Keratinocyte (primary cell): ENCODE measurements at regions not wholly inside any gene's neighbourhood (a gene's known extent, or its start where the extent isn't known, plus 50 kb on each side); places are given as distances from the start of the nearest gene placed in this dataset.
A peak's percentile ranks its signal among the peaks of the same experiment; 100 is the strongest.

Experiments used
- DNase-seq: peaks from one replicate; pipeline ENCODE4 v3.0.0-alpha.2; 2011; ENCODE audit warnings: low read depth, missing footprints, low spot score
- FAIRE-seq: peaks from 2 replicates; lab custom pipeline; 2011; peaks lifted over from hg19 to GRCh38; lab: Jason Lieb, UNC
- H2AFZ ChIP-seq: 2 replicates; pipeline ENCODE4 v1.6.0; 2012; ENCODE audit warnings: low read length, control low read depth, inconsistent platforms; ENCODE audit not compliant: control insufficient read depth
- H3K27ac ChIP-seq: 2 replicates; pipeline ENCODE4 v1.5.1; 2011; ENCODE audit warnings: low read length; ENCODE audit not compliant: control insufficient read depth, insufficient read depth
- H3K27me3 ChIP-seq: 3 replicates; pipeline ENCODE4 v1.6.0; 2011; ENCODE audit warnings: low read length; ENCODE audit not compliant: control insufficient read depth, insufficient read depth; ENCODE audit errors: extremely low read depth
- H3K36me3 ChIP-seq, 2 experiments: 2 replicates in 1 of 2; 3 replicates in 1 of 2; pipeline ENCODE4 v1.5.1; 2011; ENCODE audit warnings: low read length in 2 of 2, mild to moderate bottlenecking in 1 of 2; ENCODE audit not compliant: control insufficient read depth in 2 of 2, insufficient read depth in 2 of 2; ENCODE audit errors: extremely low read depth in 1 of 2
- H3K4me1 ChIP-seq: 3 replicates; pipeline ENCODE4 v1.5.1; 2011; ENCODE audit warnings: low read length; ENCODE audit not compliant: control insufficient read depth, insufficient read depth; ENCODE audit errors: extremely low read depth
- H3K4me2 ChIP-seq: 3 replicates; pipeline ENCODE4 v1.6.0; 2011; ENCODE audit warnings: low read depth, low read length; ENCODE audit not compliant: control insufficient read depth, insufficient read depth; ENCODE audit errors: extremely low read depth
- H3K4me3 ChIP-seq, 3 experiments: fragments of 200-600 bp in 1 of 3; sonication (generic) in 1 of 3; 2 replicates in 2 of 3; 3 replicates in 1 of 3; pipeline ENCODE4 v1.5.1; 2011 to 2016; ENCODE audit warnings: low read length in 3 of 3, mild to moderate bottlenecking in 3 of 3, control low read depth in 2 of 3, inconsistent platforms in 1 of 3, low read depth in 1 of 3, mixed read lengths in 1 of 3, mixed run types in 1 of 3, moderate library complexity in 1 of 3; ENCODE audit not compliant: control insufficient read depth in 2 of 3, insufficient read depth in 2 of 3; ENCODE audit errors: extremely low read depth in 1 of 3
- H3K79me2 ChIP-seq: 2 replicates; pipeline ENCODE4 v1.6.0; 2012; ENCODE audit warnings: low read length; ENCODE audit not compliant: control insufficient read depth, insufficient read depth
- H3K9ac ChIP-seq: 3 replicates; pipeline ENCODE4 v1.6.0; 2011; ENCODE audit warnings: low read length; ENCODE audit not compliant: control insufficient read depth, insufficient read depth; ENCODE audit errors: extremely low read depth
- H3K9me1 ChIP-seq: 3 replicates; pipeline ENCODE4 v1.6.0; 2011; ENCODE audit warnings: low read length; ENCODE audit not compliant: control insufficient read depth, insufficient read depth; ENCODE audit errors: extremely low read depth
- H3K9me3 ChIP-seq: 2 replicates; pipeline ENCODE4 v1.5.1; 2012; ENCODE audit warnings: low read depth, low read length; ENCODE audit not compliant: control insufficient read depth
- H4K20me1 ChIP-seq: 3 replicates; pipeline ENCODE4 v1.6.0; 2011; ENCODE audit warnings: low read length; ENCODE audit not compliant: control insufficient read depth, insufficient read depth; ENCODE audit errors: extremely low read depth
- EZH2 ChIP-seq: IDR thresholded peaks from one replicate; pipeline ENCODE4 v1.6.1; 2012; ENCODE audit warnings: inconsistent platforms, mild to moderate bottlenecking, low read length, moderate library complexity
- dilution Hi-C: fragments of 300-500 bp; cut with MboI; formaldehyde crosslinking; loops from one replicate; pipeline ENCODE4 v1.7.0; 2020; ENCODE audit warnings: low sequenced_read_pairs; ENCODE audit not compliant: extremely low pct_ligation_motif_present
- TF ChIP-seq, protein P1 (sequence below), 3 experiments: IDR thresholded peaks in 1 of 3; conservative IDR thresholded peaks in 1 of 3; optimal IDR thresholded peaks in 1 of 3; 2 replicates in 2 of 3; 3 replicates in 1 of 3; pipeline versions ENCODE3 to v1.5.1; 2011; ENCODE audit warnings: low read length in 3 of 3, mild to moderate bottlenecking in 3 of 3, moderate library complexity in 2 of 3, control low read depth in 1 of 3, inconsistent platforms in 1 of 3; ENCODE audit not compliant: insufficient read depth in 2 of 3; ENCODE audit errors: extremely low read depth in 1 of 3

DNA sequence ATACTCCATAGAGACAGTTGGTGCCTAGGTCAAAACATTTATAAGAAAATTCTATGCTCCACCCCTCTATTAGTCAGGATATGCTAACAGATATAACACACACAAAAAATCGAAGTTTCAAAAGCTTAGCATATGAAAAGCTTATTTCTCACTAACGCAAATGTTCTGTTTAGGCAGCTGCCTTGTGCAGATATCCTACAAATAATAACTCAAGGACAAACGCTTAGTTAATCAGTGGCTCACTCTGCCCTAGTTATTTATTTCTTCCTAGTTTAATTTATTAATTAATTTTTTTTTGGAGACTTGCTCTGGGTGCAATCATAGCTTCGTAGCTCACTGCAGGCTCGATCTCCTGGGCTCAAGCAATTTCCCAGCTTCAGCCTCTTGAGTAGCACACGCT, 259.7 kb upstream of the GPC6 start:
- FAIRE-seq: no peak
- no peak overlapping the region for H3K4me3 ChIP-seq
- no peak for TF ChIP-seq EZH2
- TF ChIP-seq, protein P1, sequence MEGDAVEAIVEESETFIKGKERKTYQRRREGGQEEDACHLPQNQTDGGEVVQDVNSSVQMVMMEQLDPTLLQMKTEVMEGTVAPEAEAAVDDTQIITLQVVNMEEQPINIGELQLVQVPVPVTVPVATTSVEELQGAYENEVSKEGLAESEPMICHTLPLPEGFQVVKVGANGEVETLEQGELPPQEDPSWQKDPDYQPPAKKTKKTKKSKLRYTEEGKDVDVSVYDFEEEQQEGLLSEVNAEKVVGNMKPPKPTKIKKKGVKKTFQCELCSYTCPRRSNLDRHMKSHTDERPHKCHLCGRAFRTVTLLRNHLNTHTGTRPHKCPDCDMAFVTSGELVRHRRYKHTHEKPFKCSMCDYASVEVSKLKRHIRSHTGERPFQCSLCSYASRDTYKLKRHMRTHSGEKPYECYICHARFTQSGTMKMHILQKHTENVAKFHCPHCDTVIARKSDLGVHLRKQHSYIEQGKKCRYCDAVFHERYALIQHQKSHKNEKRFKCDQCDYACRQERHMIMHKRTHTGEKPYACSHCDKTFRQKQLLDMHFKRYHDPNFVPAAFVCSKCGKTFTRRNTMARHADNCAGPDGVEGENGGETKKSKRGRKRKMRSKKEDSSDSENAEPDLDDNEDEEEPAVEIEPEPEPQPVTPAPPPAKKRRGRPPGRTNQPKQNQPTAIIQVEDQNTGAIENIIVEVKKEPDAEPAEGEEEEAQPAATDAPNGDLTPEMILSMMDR (optimal IDR thresholded peaks at IDR 0.05 in 1 of 3, IDR thresholded peaks at IDR 0.05 in 1 of 3, conservative IDR thresholded peaks at IDR 0.05 in 1 of 3; ENCODE audit: extremely low read depth in 1 of 3, insufficient read depth in 2 of 3, low read length in 3 of 3): no peak

DNA sequence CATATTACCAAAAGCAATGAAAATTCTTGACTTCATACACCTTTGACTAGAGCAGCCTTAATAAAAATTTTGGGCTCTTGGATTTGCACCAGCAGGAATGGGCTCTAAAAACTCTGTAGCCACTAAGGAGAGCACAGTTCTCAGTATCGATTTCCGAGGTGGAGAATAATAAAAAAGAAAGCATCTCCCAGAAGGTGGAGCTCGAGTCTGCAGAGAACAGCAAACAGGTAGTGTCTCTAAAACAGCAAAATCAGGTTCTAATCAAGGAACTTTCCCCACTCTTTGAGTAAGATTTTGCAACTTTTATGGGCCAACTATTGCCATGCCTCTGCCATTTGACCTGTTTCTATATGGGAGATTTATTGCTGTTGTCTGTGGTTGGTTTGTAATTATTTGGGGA, 258.7 kb upstream of the GPC6 start:
- H3K4me2 ChIP-seq: no peak overlapping the region
- TF ChIP-seq, protein P1 (optimal IDR thresholded peaks at IDR 0.05 in 1 of 3, IDR thresholded peaks at IDR 0.05 in 1 of 3, conservative IDR thresholded peaks at IDR 0.05 in 1 of 3; ENCODE audit: extremely low read depth in 1 of 3, insufficient read depth in 2 of 3, low read length in 3 of 3): peak in 2 of 3 experiments; percentile 16 to 29
- TF ChIP-seq EZH2: no peak
- no peak overlapping the region for H3K27ac ChIP-seq
- dilution Hi-C loops: no loop called here
- H3K4me1 ChIP-seq: no peaks in the 10 kb centered on the region
- no peaks in the 10 kb centered on the region for H4K20me1 ChIP-seq
- H3K9me3 ChIP-seq: no peaks in the 10 kb centered on the region
- FAIRE-seq (no peak), DNase-seq (no peak)
- no peaks in the 10 kb centered on the region for H3K9me1 ChIP-seq
- H3K36me3 ChIP-seq: no peaks in the 10 kb centered on the region
- no peak overlapping the region for H3K4me3 ChIP-seq
- H3K27me3 ChIP-seq: no peaks in the 10 kb centered on the region
- H2AFZ ChIP-seq: no peak overlapping the region
- no peaks in the 10 kb centered on the region for H3K79me2 ChIP-seq
- no peak overlapping the region for H3K9ac ChIP-seq

More for the DNA sequence above, 259.7 kb upstream of the GPC6 start:
- Histone ChIP-seq H2AFZ (no peak overlapping the region), H3K9me3 (no peaks in the 10 kb centered on the region), H3K4me1 (no peaks in the 10 kb centered on the region), H3K4me2 (no peak overlapping the region), H3K9ac (no peak overlapping the region), H3K27me3 (no peaks in the 10 kb centered on the region), H4K20me1 (no peaks in the 10 kb centered on the region), H3K79me2 (no peaks in the 10 kb centered on the region), H3K9me1 (no peaks in the 10 kb centered on the region), H3K27ac (no peak overlapping the region), H3K36me3 (no peaks in the 10 kb centered on the region)
- DNase-seq: no peak
- dilution Hi-C loops: no loop called here
